GM06990 (cell line): ENCODE measurements at regions not wholly inside any gene's neighbourhood (a gene's known extent, or its start where the extent isn't known, plus 50 kb on each side); places are given as distances from the start of the nearest gene placed in this dataset.

Experiments used
- DNase-seq: peaks from one replicate; pipeline ENCODE4 v3.0.0-alpha.2; 2011; ENCODE audit not compliant: insufficient read length; ENCODE audit errors: extremely low read depth
- H3K27me3 ChIP-seq: replicated peaks from 2 replicates; pipeline ENCODE4 v1.6.0; 2011; ENCODE audit warnings: low read length; ENCODE audit not compliant: control insufficient read depth, insufficient read depth
- H3K36me3 ChIP-seq: 2 replicates; pipeline ENCODE4 v1.5.1; 2011; ENCODE audit warnings: low read length; ENCODE audit not compliant: control insufficient read depth, insufficient read depth
- H3K4me3 ChIP-seq: replicated peaks from 2 replicates; pipeline ENCODE4 v1.5.1; 2011; ENCODE audit warnings: low read depth, mild to moderate bottlenecking, control low read depth, low read length
- TF ChIP-seq, protein P1 (sequence below): IDR thresholded peaks from 2 replicates; pipeline ENCODE4 v1.5.1; 2011; ENCODE audit warnings: low read length, control low read depth, mild to moderate bottlenecking, inconsistent platforms; ENCODE audit not compliant: insufficient read depth, poor library complexity, severe bottlenecking

DNA sequence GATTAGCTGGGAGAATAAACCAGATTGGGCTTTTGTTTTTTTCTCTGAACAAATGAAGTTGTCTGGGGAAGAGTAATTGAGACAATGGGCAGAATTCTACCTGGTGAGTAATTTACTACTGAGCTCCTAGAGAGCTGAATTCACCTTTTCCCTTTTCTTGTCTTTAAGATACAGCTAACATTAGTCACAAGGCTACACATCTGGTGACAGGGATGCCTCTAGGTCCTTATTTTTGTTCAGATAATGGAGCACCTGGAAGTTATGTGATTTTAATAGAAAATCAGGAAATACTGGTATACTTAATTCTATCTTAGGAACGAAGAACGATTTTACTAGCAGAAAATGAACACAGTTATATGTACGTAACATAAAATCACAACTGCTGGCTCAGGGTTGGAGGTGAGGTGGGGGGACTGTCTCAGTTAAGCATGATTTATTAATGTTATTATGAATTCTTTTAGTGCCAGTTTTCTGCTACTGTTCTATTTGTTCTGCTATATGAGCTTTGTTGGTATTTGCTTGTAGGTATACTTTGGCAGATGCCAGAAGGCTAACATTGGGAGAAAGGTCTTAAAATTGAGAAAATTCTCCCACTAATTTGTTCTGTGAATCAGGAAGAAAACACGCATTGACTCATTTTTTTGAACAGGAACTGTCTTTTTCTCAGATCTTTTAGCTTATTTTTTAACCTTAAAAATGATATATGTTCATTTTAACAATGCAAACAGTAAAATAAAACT is 482.7 kb upstream of the RGS6 start:
- TF ChIP-seq, protein P1, sequence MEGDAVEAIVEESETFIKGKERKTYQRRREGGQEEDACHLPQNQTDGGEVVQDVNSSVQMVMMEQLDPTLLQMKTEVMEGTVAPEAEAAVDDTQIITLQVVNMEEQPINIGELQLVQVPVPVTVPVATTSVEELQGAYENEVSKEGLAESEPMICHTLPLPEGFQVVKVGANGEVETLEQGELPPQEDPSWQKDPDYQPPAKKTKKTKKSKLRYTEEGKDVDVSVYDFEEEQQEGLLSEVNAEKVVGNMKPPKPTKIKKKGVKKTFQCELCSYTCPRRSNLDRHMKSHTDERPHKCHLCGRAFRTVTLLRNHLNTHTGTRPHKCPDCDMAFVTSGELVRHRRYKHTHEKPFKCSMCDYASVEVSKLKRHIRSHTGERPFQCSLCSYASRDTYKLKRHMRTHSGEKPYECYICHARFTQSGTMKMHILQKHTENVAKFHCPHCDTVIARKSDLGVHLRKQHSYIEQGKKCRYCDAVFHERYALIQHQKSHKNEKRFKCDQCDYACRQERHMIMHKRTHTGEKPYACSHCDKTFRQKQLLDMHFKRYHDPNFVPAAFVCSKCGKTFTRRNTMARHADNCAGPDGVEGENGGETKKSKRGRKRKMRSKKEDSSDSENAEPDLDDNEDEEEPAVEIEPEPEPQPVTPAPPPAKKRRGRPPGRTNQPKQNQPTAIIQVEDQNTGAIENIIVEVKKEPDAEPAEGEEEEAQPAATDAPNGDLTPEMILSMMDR, result no peak
- no peak overlapping the region for H3K4me3 ChIP-seq
- H3K36me3 ChIP-seq, result no peaks in the 10 kb centered on the region
- no peaks in the 10 kb centered on the region for H3K27me3 ChIP-seq
- no peak for DNase-seq

DNA sequence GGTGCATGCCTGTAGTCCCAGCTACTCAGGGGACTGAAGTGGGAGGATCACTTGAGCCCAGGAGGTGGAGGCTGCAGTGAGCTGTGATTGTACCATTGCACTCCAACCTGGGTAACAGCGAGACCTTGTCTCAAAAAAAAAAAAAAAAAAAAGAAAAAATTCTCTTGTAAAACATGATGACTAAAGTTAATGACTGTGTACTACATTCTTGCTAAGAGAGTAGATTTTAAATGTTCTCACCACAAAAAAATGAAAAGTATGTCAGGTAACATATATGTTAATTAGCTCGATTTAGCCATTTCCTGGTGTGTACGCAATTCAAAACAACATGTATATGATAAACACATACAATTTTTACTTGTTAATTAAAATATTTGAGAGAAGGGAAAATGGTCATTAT is 480.7 kb upstream of the RGS6 start:
- TF ChIP-seq, protein P1, result no peak
- DNase-seq, result no peak
- no peaks in the 10 kb centered on the region for H3K27me3 ChIP-seq
- no peaks in the 10 kb centered on the region for H3K36me3 ChIP-seq
- H3K4me3 ChIP-seq, result no peak overlapping the region

DNA sequence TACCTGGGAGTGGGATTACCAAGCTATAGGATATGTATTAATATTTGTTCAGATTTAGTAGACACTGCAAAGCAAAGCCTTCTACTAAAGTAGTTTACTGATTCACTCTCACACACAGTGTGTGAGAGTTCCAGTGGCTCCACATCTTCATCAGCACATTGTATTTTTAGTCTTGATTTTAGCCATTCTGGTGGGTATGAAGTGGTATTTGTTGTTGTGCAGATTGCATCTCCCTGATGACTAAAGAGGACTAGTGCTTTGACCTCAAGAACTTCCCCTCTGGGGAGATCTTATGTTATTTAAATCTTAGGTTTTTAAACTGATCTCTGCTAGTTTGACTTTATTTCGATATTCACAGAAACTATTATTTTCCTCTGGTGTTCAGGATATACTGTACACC is 479.7 kb upstream of the RGS6 start:
- DNase-seq, result no peak
- no peaks in the 10 kb centered on the region for H3K36me3 ChIP-seq
- no peaks in the 10 kb centered on the region for H3K27me3 ChIP-seq
- TF ChIP-seq, protein P1, result no peak
- H3K4me3 ChIP-seq, result no peak overlapping the region

DNA sequence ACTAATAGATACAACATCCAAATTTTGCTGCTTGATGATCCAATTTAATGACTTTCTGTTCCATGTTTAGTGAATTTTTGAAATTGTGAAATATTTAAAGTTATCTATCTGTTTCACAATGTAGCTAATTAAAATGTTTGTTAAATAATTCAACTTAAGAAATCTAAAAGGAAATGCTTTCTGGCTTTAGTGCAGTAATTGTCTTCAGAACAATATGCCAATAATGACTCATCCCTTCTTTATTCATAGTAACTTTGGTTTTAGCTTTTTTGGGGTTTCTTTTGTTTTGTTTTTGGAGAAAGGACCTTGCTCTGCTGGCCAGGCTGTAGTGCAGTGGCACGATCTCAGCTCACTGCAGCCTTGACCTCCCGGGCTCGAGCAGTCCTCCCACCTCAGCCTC is 479.2 kb upstream of the RGS6 start:
- Histone ChIP-seq H3K27me3 (no peaks in the 10 kb centered on the region), H3K36me3 (no peaks in the 10 kb centered on the region), H3K4me3 (no peak overlapping the region)
- TF ChIP-seq, protein P1, result no peak
- DNase-seq, result no peak

DNA sequence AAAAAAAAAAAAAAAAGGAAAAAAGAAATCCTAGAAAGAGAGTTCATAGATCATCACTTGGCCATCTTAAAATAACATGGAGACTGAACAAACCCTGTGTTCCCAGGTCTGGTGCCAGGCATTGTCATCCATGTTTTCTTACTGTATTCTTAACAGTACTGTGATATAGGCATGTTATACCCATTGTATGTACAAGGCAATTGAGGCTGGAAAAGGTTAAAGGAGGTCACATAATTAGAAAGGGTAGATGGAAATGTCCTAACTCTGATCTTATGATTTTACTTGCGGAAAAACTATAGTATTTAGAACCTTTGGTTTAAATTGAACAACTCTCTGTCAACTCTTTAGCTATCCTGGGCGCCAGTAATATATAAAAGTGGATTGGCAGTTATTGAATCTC is 478.2 kb upstream of the RGS6 start:
- Histone ChIP-seq H3K4me3 (no peak overlapping the region), H3K36me3 (no peaks in the 10 kb centered on the region), H3K27me3 (no peaks in the 10 kb centered on the region)
- TF ChIP-seq, protein P1, result no peak
- DNase-seq, result no peak
